Left ventricle myocardium superior (tissue), 1 donor: ENCODE measurements at regions not wholly inside any gene's neighbourhood (a gene's known extent, or its start where the extent isn't known, plus 50 kb on each side); places are given as distances from the start of the nearest gene placed in this dataset.

ENCODE experiments used
- ATAC-seq: fragments of 200-7000 bp; cut with Tn5 transposase; one replicate; pipeline ENCODE4 v1.9.1; 2020; ENCODE audit warnings: mild to moderate bottlenecking, moderate library complexity
- DNase-seq: peaks from one replicate; pipeline ENCODE4 v3.0.0-alpha.2; 2020
- intact Hi-C: fragments of 100-400 bp; cut with micrococcal nuclease; formaldehyde crosslinking; loops from one replicate; pipeline ENCODE4 v1.11.0; 2022
- donor health status: DM: no; HTN: yes; CAD: no; lungs with severe emphysema.

DNA sequence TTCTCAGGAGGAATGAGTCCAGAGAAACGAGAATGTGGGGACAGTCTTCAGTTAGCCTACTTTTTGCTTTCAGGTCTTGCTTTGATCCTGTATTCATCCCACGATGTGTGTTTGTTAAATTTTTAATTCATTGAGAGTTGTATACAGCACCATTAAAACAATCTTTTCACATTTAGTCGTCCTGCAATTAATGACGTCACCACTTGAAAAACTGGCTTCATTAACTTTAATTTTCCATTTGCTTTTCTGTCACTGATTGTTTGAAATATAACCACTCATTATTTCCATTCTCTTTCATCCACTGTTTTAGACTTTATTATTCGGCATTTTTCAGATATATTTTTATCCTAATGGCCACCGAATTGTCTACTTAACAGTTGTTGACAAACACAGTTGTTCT, 146.9 kb downstream of the TFEC start:
- intact Hi-C loops, result no loop called here

DNA sequence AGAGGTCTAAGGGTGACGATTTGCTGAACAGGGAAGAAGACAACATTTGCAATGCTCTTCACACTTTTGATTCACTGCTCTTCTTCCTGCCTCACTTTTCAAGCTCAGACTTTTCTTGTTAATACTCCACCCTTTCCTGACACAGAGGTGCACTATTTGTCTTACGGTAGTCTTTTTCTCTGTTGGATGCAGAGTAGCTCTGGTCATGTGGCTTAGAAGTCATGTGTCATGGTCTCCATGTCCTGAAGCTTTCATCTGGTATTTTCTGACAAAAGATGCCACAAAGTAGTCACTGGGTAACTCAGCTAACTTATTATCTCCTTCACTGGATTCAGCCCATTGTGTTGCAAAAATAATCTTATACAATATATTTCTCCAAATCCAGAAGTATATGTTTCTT, 149.1 kb downstream of the TFEC start:
- ATAC-seq (no peak), DNase-seq (no peak)
- intact Hi-C loops, result no loop called here

More for the DNA sequence above, 146.9 kb downstream of the TFEC start:
- no peak for ATAC-seq
- no peak for DNase-seq

DNA sequence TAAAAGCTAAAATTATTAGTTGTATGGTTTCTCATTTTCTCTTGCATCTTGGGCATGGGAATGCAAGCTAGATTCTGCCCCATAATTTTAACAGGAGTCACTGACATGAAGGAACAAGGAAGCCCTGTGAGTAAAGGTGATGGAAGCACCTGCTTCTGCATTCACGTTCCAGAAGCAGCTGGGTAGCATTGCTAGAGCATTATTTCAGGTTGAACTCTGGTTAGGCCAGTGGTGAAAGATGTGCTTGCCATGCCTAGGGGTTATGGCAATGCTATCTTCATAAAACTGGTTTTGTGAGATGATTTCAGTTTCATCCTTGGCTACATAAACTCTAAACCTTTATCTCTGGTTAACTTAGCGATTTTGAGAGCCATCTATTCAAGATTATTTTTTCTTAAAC, 151.4 kb downstream of the TFEC start:
- intact Hi-C loops, result no loop called here
- no peak for ATAC-seq
- DNase-seq, result no peak

DNA sequence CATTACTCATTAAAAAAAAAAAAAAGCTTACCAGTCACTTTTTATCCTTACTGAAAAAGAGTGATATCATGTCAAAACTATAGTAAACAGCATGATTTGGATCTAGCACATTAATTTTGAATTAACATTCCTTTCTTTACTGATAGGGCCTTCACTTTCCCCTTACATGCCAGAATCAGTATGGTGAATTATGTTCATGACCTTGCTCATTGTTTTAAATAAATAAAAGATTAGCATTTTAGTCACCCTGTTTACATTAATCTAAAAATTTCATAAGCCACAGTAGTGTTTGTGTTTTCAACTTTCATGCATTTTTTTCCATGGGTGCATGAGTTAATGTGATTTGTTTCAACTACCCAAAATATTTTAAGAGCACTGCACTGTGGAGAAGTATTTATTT, 160.8 kb downstream of the TFEC start:
- DNase-seq (no peak), ATAC-seq (no peak)
- intact Hi-C loops, result no loop called here

DNA sequence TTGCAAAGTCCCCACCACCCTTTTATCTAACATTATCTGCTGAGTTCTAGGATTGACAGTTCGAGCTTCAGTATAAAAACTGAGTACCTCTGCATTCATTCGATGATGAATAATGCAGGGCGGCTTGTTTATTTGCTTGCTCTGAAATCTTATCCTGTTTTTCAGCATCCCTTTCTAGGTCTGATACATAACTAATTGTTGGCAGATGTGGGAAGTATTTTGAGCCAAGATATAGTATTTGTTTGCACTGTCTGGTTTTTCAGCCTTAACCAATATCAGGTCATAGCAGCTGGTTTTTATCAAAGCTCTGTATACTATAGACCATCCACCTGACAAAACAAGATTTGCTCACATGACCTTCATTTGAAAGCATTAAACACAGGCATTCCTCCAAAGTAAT, 161.4 kb downstream of the TFEC start:
- no peak for ATAC-seq
- intact Hi-C loops, result no loop called here
- no peak for DNase-seq

DNA sequence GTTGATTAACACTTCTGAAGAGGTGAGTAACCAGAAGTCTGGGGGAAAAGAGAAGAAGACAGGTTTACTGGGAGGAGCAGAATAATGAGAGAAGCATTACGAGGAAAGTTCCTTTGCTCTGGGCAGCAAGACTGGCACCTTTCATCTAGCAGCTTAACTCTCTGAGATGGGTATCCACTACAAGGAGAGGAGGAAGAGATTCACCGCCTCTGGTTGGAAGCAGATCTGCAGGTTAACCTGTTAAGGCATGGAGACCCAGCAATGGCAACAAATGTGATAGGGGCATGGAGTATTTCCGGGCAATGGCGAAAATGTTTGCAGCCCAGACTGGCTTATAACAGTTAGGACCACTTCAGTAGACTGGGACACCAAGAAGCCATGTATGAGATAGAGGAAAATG, 162.2 kb downstream of the TFEC start:
- intact Hi-C loops, result no loop called here
- DNase-seq (no peak), ATAC-seq (no peak)

DNA sequence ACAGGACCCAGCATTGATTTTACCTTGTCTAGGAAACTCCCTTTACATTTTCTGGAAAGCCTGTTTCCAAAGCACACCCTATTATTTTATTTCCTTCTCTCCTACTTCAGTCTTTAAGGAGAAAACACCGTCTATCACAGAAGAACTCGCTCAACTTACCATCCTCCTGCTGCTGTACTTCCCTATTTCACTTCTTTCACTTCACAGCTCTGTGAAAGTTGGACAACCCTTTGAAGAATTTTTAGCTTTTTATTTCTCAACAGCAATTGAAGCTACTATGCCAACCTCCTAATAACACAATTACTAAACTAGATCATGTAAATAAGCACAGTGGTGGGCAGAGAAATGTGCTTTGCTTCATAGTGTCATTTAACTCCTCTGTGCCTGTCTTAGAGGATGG, 166.5 kb downstream of the TFEC start:
- no peak for ATAC-seq
- intact Hi-C loops, result no loop called here

DNA sequence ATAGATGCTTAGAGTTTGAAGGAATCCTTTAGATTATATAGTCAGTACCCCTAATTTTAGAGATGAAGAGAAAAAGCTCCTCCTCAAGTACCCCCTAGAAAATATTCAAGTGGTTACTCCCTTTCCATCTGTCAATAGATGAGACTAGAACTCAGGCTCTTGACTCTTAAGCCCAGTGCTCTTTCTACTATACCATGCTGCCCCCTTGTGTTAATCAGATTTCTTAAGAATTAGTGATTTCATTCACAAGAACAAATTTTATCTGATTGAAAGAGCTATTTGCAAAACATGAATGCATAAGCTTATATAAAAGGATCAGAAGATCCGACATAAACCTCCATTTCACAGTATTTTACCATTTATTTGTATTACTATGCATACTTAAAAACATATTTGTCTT, 179.3 kb downstream of the TFEC start:
- no peak for ATAC-seq
- no peak for DNase-seq

More for the DNA sequence above, 166.5 kb downstream of the TFEC start:
- DNase-seq, result no peak

DNA sequence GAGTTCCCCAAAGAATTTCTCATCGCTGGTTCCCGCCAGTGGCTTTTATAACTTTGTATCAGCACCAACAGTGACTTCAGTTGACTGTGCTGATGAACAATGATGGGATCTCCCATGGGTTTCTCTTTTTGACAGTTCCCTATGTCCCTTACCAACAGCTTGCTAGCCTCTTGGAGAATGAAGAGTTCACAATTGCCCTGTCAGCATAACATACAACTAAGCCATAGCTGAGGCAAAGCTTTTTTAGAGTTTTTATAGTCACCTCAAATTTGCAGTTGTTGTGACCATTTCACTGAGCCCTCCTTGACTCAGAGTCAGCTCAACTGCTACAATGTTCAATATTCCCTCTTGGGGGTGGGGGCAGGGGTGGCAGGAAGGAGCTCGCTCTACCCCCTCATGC, 179.8 kb downstream of the TFEC start:
- intact Hi-C loops, result no loop called here
- ATAC-seq, result no peak

More for the DNA sequence above, 179.3 kb downstream of the TFEC start:
- intact Hi-C loops, result no loop called here

DNA sequence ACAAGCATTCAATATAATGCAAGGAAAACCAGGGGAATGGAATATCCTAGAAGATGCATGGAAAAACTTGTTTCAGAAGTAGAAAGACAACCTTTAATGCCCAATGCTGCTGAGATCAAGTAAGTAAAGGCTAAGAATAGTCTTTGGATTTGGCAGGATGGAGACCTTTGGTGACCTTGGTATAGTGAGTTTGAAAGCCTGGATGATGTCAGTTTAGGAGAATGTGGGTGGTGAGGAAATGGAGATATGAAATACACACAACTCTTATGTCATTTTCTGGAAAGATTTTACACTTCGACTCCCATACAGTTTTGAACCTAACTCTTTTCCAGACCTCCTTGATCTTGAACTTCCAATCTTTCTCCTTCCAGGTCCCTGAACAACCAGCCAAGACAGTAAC, 185.7 kb downstream of the TFEC start:
- intact Hi-C loops, result no loop called here
- peak; percentile 59 for ATAC-seq
- no peak for DNase-seq

More for the DNA sequence above, 179.8 kb downstream of the TFEC start:
- DNase-seq, result no peak

DNA sequence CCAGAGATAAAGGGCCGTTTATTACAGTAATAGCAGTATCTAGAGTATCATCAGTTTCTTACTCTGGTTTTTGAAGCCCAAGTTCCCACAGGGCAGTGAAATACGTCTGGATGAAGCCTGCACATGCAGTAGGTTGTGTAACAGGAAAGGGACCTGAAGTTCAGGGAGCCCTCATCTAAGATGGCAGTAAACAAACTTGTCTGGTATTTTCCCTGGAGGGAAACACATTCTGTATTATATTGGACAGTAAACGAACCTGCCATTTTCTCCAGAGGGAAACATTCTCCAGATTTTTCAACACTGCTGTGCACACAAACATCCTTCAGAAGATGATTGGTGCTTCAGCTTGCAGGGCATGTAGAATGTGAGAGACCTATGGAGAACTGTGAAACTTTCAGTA, 189.9 kb downstream of the TFEC start:
- intact Hi-C loops, result no loop called here
- DNase-seq, result no peak
- ATAC-seq, result no peak

DNA sequence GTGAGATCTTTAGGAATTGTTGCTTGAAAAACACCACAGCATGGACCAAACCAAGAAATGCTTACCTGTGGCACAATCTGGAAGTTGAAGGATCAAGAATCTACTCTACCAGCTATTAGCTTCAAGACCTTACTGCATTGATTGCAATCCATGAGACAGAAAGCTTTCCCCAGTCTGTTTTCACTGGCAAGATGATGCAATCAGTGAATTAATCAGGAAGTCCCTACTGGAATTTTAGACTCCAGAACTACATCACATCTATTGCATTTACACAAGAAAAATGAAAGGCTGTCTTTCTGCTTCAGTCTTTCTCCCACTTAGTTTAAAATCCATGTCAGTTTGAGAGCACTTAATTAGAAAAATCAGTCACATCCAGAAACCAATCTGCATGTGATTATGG, 191.7 kb downstream of the TFEC start:
- ATAC-seq, result no peak
- intact Hi-C loops, result no loop called here
- no peak for DNase-seq

DNA sequence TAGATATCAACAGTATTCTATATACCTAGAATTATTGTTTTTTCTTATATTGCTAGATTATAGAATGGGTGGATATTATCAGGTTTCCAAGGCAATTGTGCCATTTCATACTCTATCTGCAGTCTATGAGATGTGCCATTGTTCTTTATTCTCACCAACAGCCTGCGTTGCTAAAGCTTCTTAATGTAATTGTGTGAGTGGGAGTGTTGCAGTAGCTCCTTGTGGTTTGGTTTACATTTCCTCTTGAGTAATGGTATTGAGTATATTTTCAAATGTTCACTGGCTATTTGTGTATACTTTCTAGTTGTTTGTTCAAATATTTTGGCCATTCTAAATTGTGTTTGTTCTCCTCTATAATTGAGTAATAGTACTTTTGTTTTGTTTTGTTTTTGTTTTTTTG, 199.2 kb downstream of the TFEC start:
- intact Hi-C loops, result no loop called here
- ATAC-seq, result no peak
- DNase-seq, result no peak

DNA sequence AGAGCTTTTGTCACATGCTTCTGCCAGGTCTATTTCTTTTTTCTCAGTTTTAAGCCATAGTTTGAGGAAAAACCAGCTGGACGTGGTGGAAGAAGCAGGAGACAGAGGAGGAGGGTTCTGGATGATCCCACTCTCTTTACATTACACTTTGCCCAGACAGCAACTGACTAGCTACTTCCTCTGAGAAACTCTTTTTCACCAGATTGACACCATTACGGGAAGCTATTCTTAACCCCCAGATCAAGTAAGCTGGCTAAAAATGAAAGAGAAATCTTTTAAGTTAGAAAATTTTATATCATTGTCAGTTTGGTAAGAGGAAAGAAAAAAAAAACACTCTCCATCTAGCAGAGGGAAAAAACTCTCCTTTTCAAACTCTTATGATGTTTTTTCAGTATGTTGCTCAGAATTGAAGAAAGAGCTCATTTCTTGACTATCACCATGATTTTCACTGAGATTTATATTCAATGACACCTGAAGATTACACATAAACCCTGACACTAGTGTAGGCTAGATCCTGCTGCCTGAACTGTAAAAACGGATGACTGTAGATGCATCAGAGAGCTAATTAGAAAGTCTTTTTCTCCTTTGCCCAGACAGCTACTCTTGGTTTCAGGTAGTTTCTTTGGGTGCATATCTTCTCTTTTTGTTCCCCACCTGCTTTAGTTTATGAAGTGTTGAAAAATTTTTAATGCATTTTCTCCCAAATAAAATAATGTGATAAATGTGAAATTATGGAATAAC, 203.1 kb downstream of the TFEC start:
- intact Hi-C loops, result no loop called here
- ATAC-seq (no peak), DNase-seq (no peak)

DNA sequence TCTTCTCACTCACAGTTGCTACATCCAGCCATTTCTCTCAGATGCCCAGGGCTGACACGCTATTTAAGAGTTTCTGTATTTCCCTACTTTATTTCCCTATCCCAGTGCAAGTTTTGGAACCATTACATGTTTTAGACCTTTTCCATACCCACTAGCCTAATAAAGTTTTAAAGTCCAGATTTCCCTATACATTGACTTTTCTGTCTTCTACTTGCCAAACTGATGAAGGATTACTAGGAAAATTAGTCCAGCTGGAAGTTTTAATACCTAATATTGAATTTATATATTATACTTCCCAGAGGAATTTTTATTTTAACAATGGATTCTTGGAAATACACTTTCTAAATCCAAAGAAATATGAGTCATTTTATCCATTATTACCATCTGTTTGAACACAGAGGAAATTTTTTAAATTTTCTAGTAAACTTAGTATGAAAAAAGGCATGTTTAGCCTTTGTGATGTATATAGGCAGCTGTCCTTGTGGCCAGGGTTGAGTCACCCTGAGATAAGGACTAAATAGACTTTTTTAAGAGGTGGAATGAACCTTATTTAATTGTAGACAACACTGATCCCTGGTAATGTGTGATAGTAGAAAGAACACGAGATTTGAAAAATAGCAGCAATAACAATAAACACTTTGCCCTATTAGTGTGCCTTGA, 205.0 kb downstream of the TFEC start:
- ATAC-seq (no peak), DNase-seq (no peak)
- intact Hi-C loops, result no loop called here

DNA sequence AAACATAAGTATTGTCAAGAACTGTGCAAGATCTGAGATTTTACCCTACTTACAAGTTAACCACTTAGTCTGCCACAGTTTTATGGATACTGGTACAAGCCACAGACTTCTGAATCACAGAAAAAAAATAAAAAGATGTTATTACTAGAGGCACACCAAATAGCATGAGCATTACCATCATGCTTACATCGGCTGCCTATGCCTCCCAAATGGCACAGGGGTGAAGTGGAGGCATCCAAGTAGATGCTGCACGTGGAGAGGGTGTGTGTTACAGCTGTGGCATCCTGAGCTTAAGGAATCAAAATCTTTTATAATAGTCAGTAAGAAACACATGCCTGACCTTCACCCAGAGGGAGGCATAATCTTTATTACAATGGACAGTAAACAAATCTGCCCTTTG, 207.8 kb downstream of the TFEC start:
- no peak for ATAC-seq
- intact Hi-C loops, result no loop called here
- DNase-seq, result no peak

DNA sequence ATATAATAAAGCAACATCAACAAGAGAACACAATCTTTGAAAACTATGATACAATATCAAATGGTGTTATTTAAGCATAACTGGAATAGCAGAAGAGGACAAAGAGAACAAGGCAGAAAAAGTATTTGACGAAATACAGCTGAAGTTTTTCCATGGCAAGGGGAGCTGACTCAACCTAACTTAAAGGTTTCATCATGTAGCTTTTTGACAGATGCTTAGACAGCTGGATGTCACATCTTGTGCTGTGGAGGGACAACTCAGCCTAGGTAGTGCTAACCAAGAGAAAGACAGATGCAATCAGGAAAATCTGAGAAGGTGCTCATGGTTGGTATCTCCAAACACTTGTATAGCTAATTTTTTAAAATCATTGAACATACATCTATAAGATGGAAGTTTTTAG, 208.2 kb downstream of the TFEC start:
- DNase-seq, result no peak
- intact Hi-C loops, result no loop called here
- no peak for ATAC-seq

DNA sequence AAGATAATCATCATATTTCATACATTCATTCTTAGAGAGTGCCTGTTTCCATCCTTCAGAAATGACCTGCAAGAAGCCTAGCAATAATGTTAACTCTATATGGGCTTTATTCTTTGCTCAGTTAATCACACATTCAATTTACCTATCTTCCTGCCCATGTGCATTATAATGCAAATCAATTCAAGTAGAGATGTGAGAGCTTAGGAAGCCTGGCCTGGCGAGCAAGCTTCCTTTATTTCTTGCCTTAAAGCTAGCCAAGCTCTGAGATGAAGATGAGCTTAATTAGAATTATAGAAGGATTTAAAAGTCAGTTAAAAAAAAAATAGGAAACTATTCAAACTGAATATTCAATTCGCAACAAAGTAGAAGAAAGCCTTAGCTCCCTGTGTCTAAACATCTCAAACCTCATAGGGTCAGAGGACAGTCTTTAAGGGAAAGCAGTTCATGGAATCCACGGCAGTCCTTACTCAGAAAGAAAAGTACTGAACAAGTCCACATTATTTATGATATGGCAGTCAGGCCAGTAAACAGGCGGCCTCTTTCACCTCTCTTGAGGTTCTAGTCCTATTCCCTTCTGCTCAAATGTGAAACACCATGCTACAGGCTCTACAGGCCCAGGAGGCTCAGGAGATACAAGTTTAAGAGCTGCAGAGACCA, 214.1 kb downstream of the TFEC start:
- intact Hi-C loops, result no loop called here
- DNase-seq, result no peak
- ATAC-seq, result no peak

DNA sequence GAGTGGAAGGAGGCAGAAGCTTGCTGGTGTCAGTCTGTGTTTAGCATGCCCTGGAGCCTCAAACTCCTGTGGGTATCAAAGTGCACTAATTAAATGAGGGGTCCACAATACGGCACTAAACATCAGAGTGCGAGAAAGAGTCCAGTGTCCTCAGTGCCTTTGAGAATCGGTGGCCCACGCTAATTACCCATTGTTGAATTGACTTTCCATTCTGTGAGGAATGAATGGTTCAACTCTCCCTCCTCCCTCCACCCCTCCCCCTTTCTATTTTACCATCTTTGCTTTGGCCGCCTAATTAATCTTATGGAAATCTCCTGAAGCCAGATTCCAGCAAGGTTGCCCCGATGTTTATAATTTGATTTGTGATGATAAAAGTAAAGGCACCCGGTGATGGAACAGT, 217.8 kb downstream of the TFEC start:
- DNase-seq (no peak), ATAC-seq (no peak)
- intact Hi-C loops, result no loop called here

DNA sequence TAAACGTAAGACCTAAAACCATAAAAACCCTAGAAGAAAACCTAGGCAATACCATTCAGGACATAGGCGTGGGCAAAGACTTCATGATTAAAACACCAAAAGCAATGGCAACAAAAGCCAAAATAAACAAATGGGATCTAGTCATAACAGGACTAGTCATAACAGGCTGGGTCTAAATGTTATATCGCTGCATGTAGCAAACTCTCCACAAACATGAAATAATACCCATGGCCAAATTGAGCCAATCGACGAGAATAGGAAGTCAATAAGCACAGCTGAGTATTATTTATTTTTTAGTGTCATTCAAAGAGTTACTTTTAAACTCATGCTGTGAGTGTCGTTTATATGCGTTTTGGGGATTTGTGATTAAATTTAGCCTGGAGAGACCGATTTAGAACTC, 225.1 kb downstream of the TFEC start:
- ATAC-seq, result no peak
- intact Hi-C loops, result no loop called here
- DNase-seq, result no peak

DNA sequence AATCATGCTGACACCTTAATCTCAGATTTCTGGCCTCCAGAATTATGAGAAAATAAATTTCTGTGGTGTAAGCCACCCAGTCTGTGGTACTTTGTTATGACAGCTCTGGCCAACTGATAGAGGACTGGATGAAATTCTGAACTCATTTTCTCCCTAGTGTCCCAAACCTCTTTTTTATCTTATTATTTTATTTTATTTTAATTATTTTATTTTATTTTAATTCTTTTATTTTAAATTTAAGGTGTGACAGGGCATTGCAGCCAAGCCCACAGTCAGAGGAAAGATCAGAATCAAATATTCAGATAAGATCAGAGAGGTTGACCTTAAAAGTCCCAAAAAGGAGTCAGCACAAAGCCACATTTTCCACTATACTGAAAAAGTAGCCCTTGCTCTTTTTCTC, 228.1 kb downstream of the TFEC start:
- intact Hi-C loops, result no loop called here
- ATAC-seq (no peak), DNase-seq (no peak)
